ENCODE measurements at regions not wholly inside any gene's neighbourhood (a gene's known extent, or its start where the extent isn't known, plus 50 kb on each side); places are given as distances from the start of the nearest gene placed in this dataset.
"Not testable (repeated sequence)": the region's sequence is repeated elsewhere in the genome, so short reads cannot be mapped to it uniquely, and the experiment has no call there.

GRCh38 chr5:44993286-44993685, 184.5 kb downstream of the MRPS30 start:
- Histone ChIP-seq H3K36me3 (ENCODE audit: control insufficient read depth, insufficient read depth, low read length) (no peaks in the 10 kb centered on the region), H3K4me3 (ENCODE audit: low read depth, low read length) (no peak overlapping the region), H3K9me3 (ENCODE audit: control insufficient read depth, insufficient read depth, low read length) (peaks cover 6% of the 10 kb centered on the region), H3K4me1 (ENCODE audit: control insufficient read depth, insufficient read depth, low read length) (no peaks in the 10 kb centered on the region), H3K27me3 (ENCODE audit: control insufficient read depth, insufficient read depth, low read length) (no peaks in the 10 kb centered on the region), H3K9ac (ENCODE audit: low read depth, low read length) (no peak overlapping the region)

- H3K27me3 ChIP-seq (ENCODE audit: control insufficient read depth, insufficient read depth, low read length): no peaks in the 10 kb centered on the region
- no peaks in the 10 kb centered on the region for H3K36me3 ChIP-seq (ENCODE audit: control insufficient read depth, insufficient read depth, low read length)
- no peaks in the 10 kb centered on the region for H3K4me1 ChIP-seq (ENCODE audit: control insufficient read depth, insufficient read depth, low read length)
- no peak overlapping the region for H3K9ac ChIP-seq (ENCODE audit: low read depth, low read length)
- no peaks in the 10 kb centered on the region for H3K9me3 ChIP-seq (ENCODE audit: control insufficient read depth, insufficient read depth, low read length)
- no peak overlapping the region for H3K4me3 ChIP-seq (ENCODE audit: low read depth, low read length)
Measured at GRCh38 chr5:44997506-44997905, 188.8 kb downstream of the MRPS30 start.

- not testable (repeated sequence) for H3K27me3 ChIP-seq (ENCODE audit: control insufficient read depth, insufficient read depth, low read length)
Measured at GRCh38 chr5:45007102-45007501, 198.4 kb downstream of the MRPS30 start.

GRCh38 chr5:45017568-45017967, 208.8 kb downstream of the MRPS30 start:
- Histone ChIP-seq H3K4me1 (ENCODE audit: control insufficient read depth, insufficient read depth, low read length) (no peaks in the 10 kb centered on the region), H3K27me3 (ENCODE audit: control insufficient read depth, insufficient read depth, low read length) (no peaks in the 10 kb centered on the region), H3K9ac (ENCODE audit: low read depth, low read length) (no peak overlapping the region), H3K9me3 (ENCODE audit: control insufficient read depth, insufficient read depth, low read length) (no peaks in the 10 kb centered on the region), H3K4me3 (ENCODE audit: low read depth, low read length) (no peak overlapping the region), H3K36me3 (ENCODE audit: control insufficient read depth, insufficient read depth, low read length) (no peaks in the 10 kb centered on the region)

More at GRCh38 chr5:45007102-45007501, 198.4 kb downstream of the MRPS30 start:
- H3K9me3 ChIP-seq (ENCODE audit: control insufficient read depth, insufficient read depth, low read length); H3K4me1 ChIP-seq (ENCODE audit: control insufficient read depth, insufficient read depth, low read length); H3K9ac ChIP-seq (ENCODE audit: low read depth, low read length); H3K36me3 ChIP-seq (ENCODE audit: control insufficient read depth, insufficient read depth, low read length); H3K4me3 ChIP-seq (ENCODE audit: low read depth, low read length): not testable (repeated sequence)

- H3K27me3 ChIP-seq (ENCODE audit: control insufficient read depth, insufficient read depth, low read length): no peaks in the 10 kb centered on the region
- no peaks in the 10 kb centered on the region for H3K36me3 ChIP-seq (ENCODE audit: control insufficient read depth, insufficient read depth, low read length)
Measured at GRCh38 chr5:45029553-45029952, 220.8 kb downstream of the MRPS30 start.

GRCh38 chr5:45035991-45036390, 227.2 kb downstream of the MRPS30 start:
- Histone ChIP-seq H3K4me1 (ENCODE audit: control insufficient read depth, insufficient read depth, low read length) (no peaks in the 10 kb centered on the region), H3K9ac (ENCODE audit: low read depth, low read length) (no peak overlapping the region), H3K36me3 (ENCODE audit: control insufficient read depth, insufficient read depth, low read length) (no peaks in the 10 kb centered on the region), H3K27me3 (ENCODE audit: control insufficient read depth, insufficient read depth, low read length) (no peaks in the 10 kb centered on the region), H3K9me3 (ENCODE audit: control insufficient read depth, insufficient read depth, low read length) (no peaks in the 10 kb centered on the region), H3K4me3 (ENCODE audit: low read depth, low read length) (no peak overlapping the region)

More at GRCh38 chr5:45029553-45029952, 220.8 kb downstream of the MRPS30 start:
- H3K9me3 ChIP-seq (ENCODE audit: control insufficient read depth, insufficient read depth, low read length): no peaks in the 10 kb centered on the region
- H3K4me1 ChIP-seq (ENCODE audit: control insufficient read depth, insufficient read depth, low read length): no peaks in the 10 kb centered on the region
- H3K4me3 ChIP-seq (ENCODE audit: low read depth, low read length): no peak overlapping the region
- no peak overlapping the region for H3K9ac ChIP-seq (ENCODE audit: low read depth, low read length)

- Histone ChIP-seq H3K4me3 (ENCODE audit: low read depth, low read length) (no peak overlapping the region), H3K27me3 (ENCODE audit: control insufficient read depth, insufficient read depth, low read length) (no peaks in the 10 kb centered on the region), H3K9ac (ENCODE audit: low read depth, low read length) (no peak overlapping the region), H3K4me1 (ENCODE audit: control insufficient read depth, insufficient read depth, low read length) (no peaks in the 10 kb centered on the region), H3K9me3 (ENCODE audit: control insufficient read depth, insufficient read depth, low read length) (no peaks in the 10 kb centered on the region), H3K36me3 (ENCODE audit: control insufficient read depth, insufficient read depth, low read length) (no peaks in the 10 kb centered on the region)
Measured at GRCh38 chr5:45037927-45038326, 229.2 kb downstream of the MRPS30 start.

GRCh38 chr5:45038366-45038987, 229.7 kb downstream of the MRPS30 start:
- Histone ChIP-seq H3K4me3 (ENCODE audit: low read depth, low read length) (no peak overlapping the region), H3K27me3 (ENCODE audit: control insufficient read depth, insufficient read depth, low read length) (no peaks in the 10 kb centered on the region), H3K9ac (ENCODE audit: low read depth, low read length) (no peak overlapping the region), H3K9me3 (ENCODE audit: control insufficient read depth, insufficient read depth, low read length) (no peaks in the 10 kb centered on the region), H3K4me1 (ENCODE audit: control insufficient read depth, insufficient read depth, low read length) (no peaks in the 10 kb centered on the region), H3K36me3 (ENCODE audit: control insufficient read depth, insufficient read depth, low read length) (no peaks in the 10 kb centered on the region)

- H3K36me3 ChIP-seq (ENCODE audit: control insufficient read depth, insufficient read depth, low read length): no peaks in the 10 kb centered on the region
- no peaks in the 10 kb centered on the region for H3K9me3 ChIP-seq (ENCODE audit: control insufficient read depth, insufficient read depth, low read length)
- no peak overlapping the region for H3K9ac ChIP-seq (ENCODE audit: low read depth, low read length)
- no peaks in the 10 kb centered on the region for H3K4me1 ChIP-seq (ENCODE audit: control insufficient read depth, insufficient read depth, low read length)
- no peaks in the 10 kb centered on the region for H3K27me3 ChIP-seq (ENCODE audit: control insufficient read depth, insufficient read depth, low read length)
- H3K4me3 ChIP-seq (ENCODE audit: low read depth, low read length): no peak overlapping the region
Measured at GRCh38 chr5:45042283-45042682, 233.5 kb downstream of the MRPS30 start.

GRCh38 chr5:45057564-45057963, 248.8 kb downstream of the MRPS30 start:
- Histone ChIP-seq H3K9me3 (ENCODE audit: control insufficient read depth, insufficient read depth, low read length) (no peaks in the 10 kb centered on the region), H3K9ac (ENCODE audit: low read depth, low read length) (no peak overlapping the region), H3K4me1 (ENCODE audit: control insufficient read depth, insufficient read depth, low read length) (peaks cover 29% of the 10 kb centered on the region), H3K27me3 (ENCODE audit: control insufficient read depth, insufficient read depth, low read length) (no peaks in the 10 kb centered on the region), H3K4me3 (ENCODE audit: low read depth, low read length) (no peak overlapping the region), H3K36me3 (ENCODE audit: control insufficient read depth, insufficient read depth, low read length) (no peaks in the 10 kb centered on the region)

GRCh38 chr5:45060724-45061123, 252.0 kb downstream of the MRPS30 start:
- Histone ChIP-seq H3K4me1 (ENCODE audit: control insufficient read depth, insufficient read depth, low read length) (peaks cover 29% of the 10 kb centered on the region), H3K4me3 (ENCODE audit: low read depth, low read length) (no peak overlapping the region), H3K27me3 (ENCODE audit: control insufficient read depth, insufficient read depth, low read length) (no peaks in the 10 kb centered on the region), H3K9me3 (ENCODE audit: control insufficient read depth, insufficient read depth, low read length) (no peaks in the 10 kb centered on the region), H3K36me3 (ENCODE audit: control insufficient read depth, insufficient read depth, low read length) (no peaks in the 10 kb centered on the region), H3K9ac (ENCODE audit: low read depth, low read length) (no peak overlapping the region)

GRCh38 chr5:45062044-45062443, 253.3 kb downstream of the MRPS30 start:
- Histone ChIP-seq H3K27me3 (ENCODE audit: control insufficient read depth, insufficient read depth, low read length) (no peaks in the 10 kb centered on the region), H3K4me1 (ENCODE audit: control insufficient read depth, insufficient read depth, low read length) (peaks cover 28% of the 10 kb centered on the region), H3K9me3 (ENCODE audit: control insufficient read depth, insufficient read depth, low read length) (no peaks in the 10 kb centered on the region), H3K36me3 (ENCODE audit: control insufficient read depth, insufficient read depth, low read length) (no peaks in the 10 kb centered on the region), H3K4me3 (ENCODE audit: low read depth, low read length) (no peak overlapping the region), H3K9ac (ENCODE audit: low read depth, low read length) (no peak overlapping the region)
